ENCODE measurements at regions not wholly inside any gene's neighbourhood (a gene's known extent, or its start where the extent isn't known, plus 50 kb on each side); places are given as distances from the start of the nearest gene placed in this dataset.

GRCh38 chr6:93124006-93124632 is 295.2 kb downstream of the EPHA7 start:
- Histone ChIP-seq H3K27me3 (ENCODE audit: low read depth, low read length) (no peaks in the 10 kb centered on the region), H3K4me3 (ENCODE audit: low read depth in 1 of 2, low read length in 2 of 2) (no peak overlapping the region), H3K9me3 (ENCODE audit: control insufficient read depth in 1 of 2, low read length in 2 of 2) (no peaks in the 10 kb centered on the region), H3K36me3 (ENCODE audit: control insufficient read depth in 1 of 2, insufficient read depth in 2 of 2, low read length in 2 of 2) (no peaks in the 10 kb centered on the region), H3K27ac (ENCODE audit: low read length) (no peak overlapping the region), H3K4me1 (ENCODE audit: control insufficient read depth in 1 of 2, insufficient read depth in 2 of 2, low read length in 2 of 2) (no peaks in the 10 kb centered on the region)

- Histone ChIP-seq H3K27me3 (ENCODE audit: low read depth, low read length) (no peaks in the 10 kb centered on the region), H3K9me3 (ENCODE audit: control insufficient read depth in 1 of 2, low read length in 2 of 2) (no peaks in the 10 kb centered on the region), H3K4me3 (ENCODE audit: low read depth in 1 of 2, low read length in 2 of 2) (no peak overlapping the region), H3K36me3 (ENCODE audit: control insufficient read depth in 1 of 2, insufficient read depth in 2 of 2, low read length in 2 of 2) (no peaks in the 10 kb centered on the region), H3K4me1 (ENCODE audit: control insufficient read depth in 1 of 2, insufficient read depth in 2 of 2, low read length in 2 of 2) (no peaks in the 10 kb centered on the region), H3K27ac (ENCODE audit: low read length) (no peak overlapping the region)
Measured at GRCh38 chr6:93123585-93123984, 295.8 kb downstream of the EPHA7 start.

DNA sequence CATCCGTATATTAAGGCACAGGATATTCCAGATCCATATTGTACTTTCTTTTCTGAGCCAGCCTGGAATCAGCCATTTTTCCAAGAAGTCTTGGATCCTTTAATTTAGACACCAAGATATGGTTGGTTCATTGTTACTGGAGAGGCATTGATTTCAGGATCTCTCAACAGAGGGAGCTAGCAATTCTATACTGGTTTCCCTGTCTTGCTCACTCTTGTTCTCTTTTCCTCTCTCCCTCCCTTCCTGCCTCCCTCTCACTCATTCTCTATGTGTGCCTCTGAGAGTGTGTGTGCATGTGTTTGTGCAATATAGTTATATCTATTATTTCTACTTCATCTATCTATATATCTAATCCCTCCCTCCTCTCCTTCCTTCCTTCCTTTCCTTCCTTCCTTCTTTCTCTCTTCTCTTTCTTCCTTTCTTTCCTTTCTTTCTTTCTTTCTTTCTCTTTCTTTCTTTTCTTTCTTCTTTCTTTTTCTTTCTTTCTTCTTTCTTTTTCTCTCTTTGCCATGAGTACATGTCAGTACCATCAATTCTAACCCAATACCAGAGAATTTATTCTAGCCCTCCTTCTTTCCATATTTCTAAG is 299.1 kb downstream of the EPHA7 start:
- Histone ChIP-seq H3K9me3 (ENCODE audit: control insufficient read depth in 1 of 2, low read length in 2 of 2) (no peaks in the 10 kb centered on the region), H3K4me1 (ENCODE audit: control insufficient read depth in 1 of 2, insufficient read depth in 2 of 2, low read length in 2 of 2) (no peaks in the 10 kb centered on the region), H3K27me3 (ENCODE audit: low read depth, low read length) (no peaks in the 10 kb centered on the region), H3K36me3 (ENCODE audit: control insufficient read depth in 1 of 2, insufficient read depth in 2 of 2, low read length in 2 of 2) (no peaks in the 10 kb centered on the region), H3K27ac (ENCODE audit: low read length) (no peak overlapping the region), H3K4me3 (ENCODE audit: low read depth in 1 of 2, low read length in 2 of 2) (no peak overlapping the region)

DNA sequence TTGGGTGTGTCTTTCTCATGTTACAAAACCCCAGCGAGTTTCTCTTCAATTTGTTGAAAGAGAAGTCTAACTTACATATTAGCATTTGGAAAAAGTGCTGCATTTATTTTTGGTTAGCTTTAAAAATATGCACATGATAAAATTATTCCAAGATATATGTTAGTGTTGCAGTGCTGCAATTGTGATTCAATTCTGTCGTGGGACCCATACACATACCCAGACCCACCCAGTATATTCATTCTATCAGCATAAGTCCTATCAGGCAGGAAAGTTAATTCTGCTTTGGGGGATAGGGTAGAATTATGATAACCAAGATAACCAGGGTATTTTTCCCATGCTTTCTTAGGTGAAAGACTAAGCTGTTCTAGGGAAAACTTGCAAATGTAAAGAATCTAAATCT is 313.5 kb downstream of the EPHA7 start:
- Histone ChIP-seq H3K4me1 (ENCODE audit: control insufficient read depth in 1 of 2, insufficient read depth in 2 of 2, low read length in 2 of 2) (no peaks in the 10 kb centered on the region), H3K27ac (ENCODE audit: low read length) (no peak overlapping the region), H3K36me3 (ENCODE audit: control insufficient read depth in 1 of 2, insufficient read depth in 2 of 2, low read length in 2 of 2) (no peaks in the 10 kb centered on the region), H3K9me3 (ENCODE audit: control insufficient read depth in 1 of 2, low read length in 2 of 2) (no peaks in the 10 kb centered on the region), H3K27me3 (ENCODE audit: low read depth, low read length) (no peaks in the 10 kb centered on the region), H3K4me3 (ENCODE audit: low read depth in 1 of 2, low read length in 2 of 2) (no peak overlapping the region)

DNA sequence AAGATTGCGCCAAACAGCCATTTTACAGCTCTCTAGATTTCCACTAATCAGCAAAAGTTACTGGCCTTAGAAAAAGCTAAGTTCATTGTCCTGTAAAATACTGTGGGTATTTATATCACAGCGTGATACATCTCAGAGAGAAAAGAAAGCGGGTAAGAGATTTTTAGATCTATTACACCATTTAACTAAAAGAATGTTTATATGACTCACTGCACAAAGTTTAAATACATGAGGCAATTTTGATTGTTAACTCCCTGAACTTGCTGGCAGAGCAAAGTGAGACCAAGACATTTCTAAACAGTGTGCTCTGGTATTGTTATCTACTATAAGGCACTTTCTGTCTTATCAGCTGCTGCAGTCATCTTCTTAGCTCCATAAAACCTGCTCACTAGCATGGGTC is 314.3 kb downstream of the EPHA7 start:
- H3K4me3 ChIP-seq (ENCODE audit: low read depth in 1 of 2, low read length in 2 of 2) = no peak overlapping the region
- no peaks in the 10 kb centered on the region for H3K9me3 ChIP-seq (ENCODE audit: control insufficient read depth in 1 of 2, low read length in 2 of 2)
- no peaks in the 10 kb centered on the region for H3K36me3 ChIP-seq (ENCODE audit: control insufficient read depth in 1 of 2, insufficient read depth in 2 of 2, low read length in 2 of 2)
- H3K4me1 ChIP-seq (ENCODE audit: control insufficient read depth in 1 of 2, insufficient read depth in 2 of 2, low read length in 2 of 2) = no peaks in the 10 kb centered on the region
- H3K27ac ChIP-seq (ENCODE audit: low read length) = no peak overlapping the region
- no peaks in the 10 kb centered on the region for H3K27me3 ChIP-seq (ENCODE audit: low read depth, low read length)

- Histone ChIP-seq H3K36me3 (ENCODE audit: control insufficient read depth in 1 of 2, insufficient read depth in 2 of 2, low read length in 2 of 2) (no peaks in the 10 kb centered on the region), H3K4me1 (ENCODE audit: control insufficient read depth in 1 of 2, insufficient read depth in 2 of 2, low read length in 2 of 2) (no peaks in the 10 kb centered on the region), H3K9me3 (ENCODE audit: control insufficient read depth in 1 of 2, low read length in 2 of 2) (no peaks in the 10 kb centered on the region), H3K27ac (ENCODE audit: low read length) (no peak overlapping the region), H3K4me3 (ENCODE audit: low read depth in 1 of 2, low read length in 2 of 2) (no peak overlapping the region), H3K27me3 (ENCODE audit: low read depth, low read length) (no peaks in the 10 kb centered on the region)
Measured at GRCh38 chr6:93104195-93104817, 315.1 kb downstream of the EPHA7 start.

DNA sequence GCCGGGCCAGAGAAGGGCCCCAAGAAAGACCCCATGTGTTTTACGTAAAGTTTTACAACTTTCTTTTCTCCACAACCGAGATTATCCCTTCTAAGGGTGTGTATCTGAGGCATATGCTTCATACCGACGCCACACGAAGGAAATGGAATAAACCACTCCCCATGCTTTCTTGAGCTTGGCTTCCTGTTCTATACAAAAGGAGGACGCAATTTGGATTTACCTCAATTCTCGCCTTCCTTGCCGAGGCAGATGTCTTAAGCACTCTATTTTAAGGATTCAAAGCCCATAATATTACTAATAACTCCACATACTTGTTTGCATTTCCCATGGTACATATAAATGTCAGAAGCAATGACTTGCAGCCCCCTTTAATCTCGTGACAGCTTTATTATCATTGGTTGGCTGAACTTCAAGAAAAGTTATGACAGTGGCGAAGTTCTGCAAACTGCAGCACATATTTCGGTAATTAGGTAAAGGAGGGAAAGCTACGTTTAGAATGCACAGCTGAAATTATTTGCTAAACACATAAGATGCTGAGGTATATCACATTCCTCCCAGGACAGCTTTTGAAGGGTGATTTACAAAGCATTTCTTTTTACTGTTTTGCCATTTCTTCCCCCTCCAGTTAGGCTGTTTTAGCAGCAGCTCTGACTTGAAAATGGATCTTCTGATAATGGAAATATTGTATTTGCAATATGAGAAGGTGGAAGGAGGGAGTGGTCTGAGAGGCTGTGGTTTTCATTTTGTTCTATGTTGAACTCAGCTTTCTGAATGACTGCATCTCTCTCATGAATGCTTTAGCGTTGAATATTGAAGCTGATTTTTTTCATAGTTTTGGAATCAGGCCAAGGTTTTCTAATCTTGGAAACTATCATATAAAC is 330.5 kb downstream of the EPHA7 start:
- Histone ChIP-seq H3K4me1 (ENCODE audit: control insufficient read depth in 1 of 2, insufficient read depth in 2 of 2, low read length in 2 of 2) (no peaks in the 10 kb centered on the region), H3K4me3 (ENCODE audit: low read depth in 1 of 2, low read length in 2 of 2) (no peak overlapping the region), H3K36me3 (ENCODE audit: control insufficient read depth in 1 of 2, insufficient read depth in 2 of 2, low read length in 2 of 2) (no peaks in the 10 kb centered on the region), H3K27ac (ENCODE audit: low read length) (no peak overlapping the region), H3K9me3 (ENCODE audit: control insufficient read depth in 1 of 2, low read length in 2 of 2) (no peaks in the 10 kb centered on the region), H3K27me3 (ENCODE audit: low read depth, low read length) (no peaks in the 10 kb centered on the region)

DNA sequence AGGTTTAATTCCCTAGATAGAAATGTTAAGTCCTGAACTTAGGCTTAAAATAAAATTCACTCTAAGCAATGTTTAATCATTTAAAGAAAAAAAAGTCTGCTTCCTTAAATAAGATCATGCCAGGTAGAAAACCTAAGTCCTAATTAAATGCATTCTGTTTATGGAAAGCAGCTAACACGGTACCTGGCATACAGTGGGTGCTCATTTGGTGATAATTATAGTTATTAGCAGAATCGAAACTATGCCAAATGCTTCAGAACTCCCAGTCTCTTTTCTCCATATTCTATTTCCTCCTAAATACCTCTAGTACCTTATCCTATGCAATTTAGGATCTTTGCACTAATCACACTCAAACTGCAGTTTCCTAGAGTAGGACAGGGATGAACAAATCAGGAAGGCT is 331.8 kb downstream of the EPHA7 start:
- Histone ChIP-seq H3K4me1 (ENCODE audit: control insufficient read depth in 1 of 2, insufficient read depth in 2 of 2, low read length in 2 of 2) (no peaks in the 10 kb centered on the region), H3K9me3 (ENCODE audit: control insufficient read depth in 1 of 2, low read length in 2 of 2) (no peaks in the 10 kb centered on the region), H3K36me3 (ENCODE audit: control insufficient read depth in 1 of 2, insufficient read depth in 2 of 2, low read length in 2 of 2) (no peaks in the 10 kb centered on the region), H3K27ac (ENCODE audit: low read length) (no peak overlapping the region), H3K4me3 (ENCODE audit: low read depth in 1 of 2, low read length in 2 of 2) (no peak overlapping the region), H3K27me3 (ENCODE audit: low read depth, low read length) (no peaks in the 10 kb centered on the region)

GRCh38 chr6:93086351-93086750 is 333.0 kb downstream of the EPHA7 start:
- Histone ChIP-seq H3K27ac (ENCODE audit: low read length) (no peak overlapping the region), H3K27me3 (ENCODE audit: low read depth, low read length) (no peaks in the 10 kb centered on the region), H3K4me3 (ENCODE audit: low read depth in 1 of 2, low read length in 2 of 2) (no peak overlapping the region), H3K9me3 (ENCODE audit: control insufficient read depth in 1 of 2, low read length in 2 of 2) (no peaks in the 10 kb centered on the region), H3K36me3 (ENCODE audit: control insufficient read depth in 1 of 2, insufficient read depth in 2 of 2, low read length in 2 of 2) (no peaks in the 10 kb centered on the region), H3K4me1 (ENCODE audit: control insufficient read depth in 1 of 2, insufficient read depth in 2 of 2, low read length in 2 of 2) (no peaks in the 10 kb centered on the region)

DNA sequence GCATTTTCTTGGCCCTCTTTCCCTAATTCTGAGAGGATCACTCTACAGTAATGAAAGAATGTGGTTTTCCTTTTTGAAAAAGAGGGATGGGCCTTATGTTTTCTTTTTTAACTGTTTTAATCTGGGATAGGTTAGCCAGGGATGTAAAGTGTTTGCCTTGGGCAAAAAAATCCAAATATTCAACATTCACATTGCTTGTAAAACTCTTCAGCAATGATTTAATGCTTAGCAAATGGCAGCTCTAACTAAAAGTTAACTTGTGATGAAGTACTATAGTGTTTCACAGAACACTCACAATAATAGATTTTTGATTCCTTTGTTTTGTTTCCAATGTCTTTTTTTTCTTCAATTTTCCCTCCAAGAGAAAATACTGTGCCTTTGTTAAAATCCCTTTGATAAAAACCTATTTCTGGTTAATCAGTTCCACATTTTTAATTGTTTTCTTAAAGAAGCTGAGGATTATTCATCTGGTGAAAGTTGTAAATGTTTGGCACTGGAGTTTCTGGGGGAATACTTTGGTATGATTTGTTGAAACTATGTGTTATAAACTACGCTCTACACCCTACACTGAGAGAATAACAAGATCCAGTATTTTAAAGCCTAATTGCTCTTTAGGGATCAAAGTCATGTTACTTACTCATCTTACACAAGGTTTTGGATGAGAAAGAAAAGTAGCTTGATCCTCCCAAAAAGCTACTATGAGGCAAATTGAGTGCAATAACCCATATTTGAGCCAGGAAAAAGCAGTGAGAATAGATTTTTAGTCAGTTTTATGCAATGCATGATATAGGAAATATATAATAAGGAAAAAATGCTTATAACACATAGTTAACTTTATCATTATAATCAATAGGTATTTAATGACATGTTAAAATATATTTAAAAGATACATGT is 335.8 kb downstream of the EPHA7 start:
- H3K4me3 ChIP-seq (ENCODE audit: low read depth in 1 of 2, low read length in 2 of 2) = no peak overlapping the region
- no peak overlapping the region for H3K27ac ChIP-seq (ENCODE audit: low read length)
- H3K4me1 ChIP-seq (ENCODE audit: control insufficient read depth in 1 of 2, insufficient read depth in 2 of 2, low read length in 2 of 2) = no peaks in the 10 kb centered on the region

More for the DNA sequence above, 335.8 kb downstream of the EPHA7 start:
- Histone ChIP-seq H3K9me3 (ENCODE audit: control insufficient read depth in 1 of 2, low read length in 2 of 2) (no peaks in the 10 kb centered on the region), H3K27me3 (ENCODE audit: low read depth, low read length) (no peaks in the 10 kb centered on the region), H3K36me3 (ENCODE audit: control insufficient read depth in 1 of 2, insufficient read depth in 2 of 2, low read length in 2 of 2) (no peaks in the 10 kb centered on the region)

All from muscle layer of duodenum (tissue), 2 donors.